H1 (cell line): ENCODE measurements at regions not wholly inside any gene's neighbourhood (a gene's known extent, or its start where the extent isn't known, plus 50 kb on each side); places are given as distances from the start of the nearest gene placed in this dataset.

Source experiments
- CTCF ChIA-PET: fragments of 300-600 bp; sonication (Branson Sonifier 250); formaldehyde crosslinking; loops from one replicate; lab custom pipeline; 2021; ENCODE audit not compliant: partially characterized antibody; lab: Charles Lee
- POLR2A ChIA-PET: fragments of 300-600 bp; sonication (Branson Sonifier 250); formaldehyde crosslinking; loops from one replicate; lab custom pipeline; 2021; ENCODE audit warnings: inconsistent platforms; ENCODE audit not compliant: partially characterized antibody; lab: Charles Lee
- DNase-seq, 2 experiments: peaks; one replicate each; pipeline versions ENCODE4 v3.0.0 to v3.0.0-alpha.2; 2010 to 2022; ENCODE audit warnings: low spot score in 2 of 2, low read depth in 1 of 2, mixed read lengths in 1 of 2
- FAIRE-seq: peaks from 2 replicates; lab custom pipeline; 2011; peaks lifted over from hg19 to GRCh38; lab: Jason Lieb, UNC
- H2AFZ ChIP-seq: 2 replicates; pipeline ENCODE4 v1.8.1; 2012; ENCODE audit warnings: low read length, inconsistent platforms
- H2AK5ac ChIP-seq: 2 replicates; pipeline ENCODE4 v1.6.1; 2013; ENCODE audit warnings: low read depth, low read length
- H2BK120ac ChIP-seq: replicated peaks from 2 replicates; pipeline ENCODE3; 2013; ENCODE audit warnings: low read depth, low read length, inconsistent platforms
- H2BK12ac ChIP-seq: 2 replicates; pipeline ENCODE4 v1.6.1; 2013; ENCODE audit warnings: low read depth, low read length
- H2BK15ac ChIP-seq: 2 replicates; pipeline ENCODE4 v1.6.1; 2013; ENCODE audit warnings: low read length
- H2BK20ac ChIP-seq: 2 replicates; pipeline ENCODE4 v1.6.1; 2013; ENCODE audit warnings: low read length
- H2BK5ac ChIP-seq: 2 replicates; pipeline ENCODE4 v1.6.1; 2013; ENCODE audit warnings: low read depth, low read length
- H3K14ac ChIP-seq: 2 replicates; pipeline ENCODE4 v1.6.1; 2013; ENCODE audit warnings: inconsistent platforms; ENCODE audit not compliant: insufficient read length
- H3K18ac ChIP-seq: 2 replicates; pipeline ENCODE4 v1.6.1; 2013; ENCODE audit warnings: low read length; ENCODE audit errors: extremely low read depth
- H3K23ac ChIP-seq: 2 replicates; pipeline ENCODE4 v1.6.1; 2013; ENCODE audit warnings: inconsistent platforms; ENCODE audit not compliant: insufficient read length
- H3K23me2 ChIP-seq: 2 replicates; pipeline ENCODE4 v1.6.1; 2013; ENCODE audit warnings: low read depth, low read length
- H3K27ac ChIP-seq: 2 replicates; pipeline ENCODE4 v1.6.1; 2011; ENCODE audit warnings: low read depth, low read length, inconsistent platforms
- H3K27me3 ChIP-seq, 4 experiments: replicated peaks in 1 of 4; 1 replicate in 1 of 4; 2 replicates in 3 of 4; pipeline versions ENCODE4 v1.6.1 to v1.8.1; 2011 to 2013; ENCODE audit warnings: low read length in 3 of 4, mild to moderate bottlenecking in 3 of 4, inconsistent platforms in 2 of 4, mixed read lengths in 2 of 4, moderate library complexity in 1 of 4; ENCODE audit not compliant: control insufficient read depth in 3 of 4, insufficient read depth in 3 of 4; ENCODE audit errors: extremely low read depth in 1 of 4
- H3K36me3 ChIP-seq, 4 experiments: 2 replicates each; pipeline versions ENCODE4 v1.6.1 to v1.8.1; 2011 to 2013; ENCODE audit warnings: mild to moderate bottlenecking in 4 of 4, low read length in 3 of 4, moderate library complexity in 2 of 4, control low read depth in 1 of 4, inconsistent platforms in 1 of 4; ENCODE audit not compliant: insufficient read depth in 4 of 4, control insufficient read depth in 2 of 4
- H3K4ac ChIP-seq: replicated peaks from 2 replicates; pipeline ENCODE3; 2013; ENCODE audit warnings: low read length, low read depth, mixed read lengths, inconsistent platforms; ENCODE audit not compliant: insufficient read length
- H3K4me1 ChIP-seq, 4 experiments: replicated peaks in 1 of 4; 1 replicate in 1 of 4; 2 replicates in 3 of 4; pipeline versions ENCODE4 v1.6.1 to v1.8.1; 2011 to 2013; ENCODE audit warnings: low read length in 3 of 4, inconsistent platforms in 2 of 4, mixed read lengths in 1 of 4; ENCODE audit not compliant: insufficient read depth in 4 of 4, control insufficient read depth in 3 of 4
- H3K4me2 ChIP-seq, 2 experiments: 2 replicates each; pipeline versions ENCODE4 v1.6.1 to v1.8.1; 2011 to 2013; ENCODE audit warnings: low read depth in 2 of 2, low read length in 2 of 2, control low read depth in 1 of 2, inconsistent platforms in 1 of 2, mild to moderate bottlenecking in 1 of 2; ENCODE audit not compliant: insufficient read depth in 1 of 2
- H3K4me3 ChIP-seq, 4 experiments: fragments of 200-600, 300-600 bp in 1 of 4; sonication (generic), shearing (Covaris generic), sonication (Bioruptor Twin) in 1 of 4; 2 replicates each; pipeline versions ENCODE4 v1.5.1 to v1.8.1; 2011 to 2016; ENCODE audit warnings: low read length in 4 of 4, low read depth in 3 of 4, control low read depth in 2 of 4, inconsistent platforms in 2 of 4, mild to moderate bottlenecking in 2 of 4, mixed read lengths in 1 of 4, moderate library complexity in 1 of 4; ENCODE audit not compliant: insufficient read depth in 2 of 4; ENCODE audit errors: extremely low read depth in 1 of 4
- H3K56ac ChIP-seq: replicated peaks from 2 replicates; pipeline ENCODE3; 2013; ENCODE audit warnings: low read depth, mild to moderate bottlenecking, mixed read lengths, low read length, inconsistent platforms; ENCODE audit not compliant: insufficient read length
- H3K79me1 ChIP-seq: 2 replicates; pipeline ENCODE4 v1.6.1; 2013; ENCODE audit warnings: low read depth, low read length, control low read depth
- H3K79me2 ChIP-seq, 2 experiments: 2 replicates each; pipeline versions ENCODE4 v1.6.1 to v1.8.1; 2012 to 2013; ENCODE audit warnings: low read length in 2 of 2, mild to moderate bottlenecking in 2 of 2, inconsistent platforms in 1 of 2; ENCODE audit not compliant: insufficient read depth in 2 of 2, control insufficient read depth in 1 of 2
- H3K9ac ChIP-seq, 4 experiments: replicated peaks in 1 of 4; 1 replicate in 1 of 4; 2 replicates in 3 of 4; pipeline versions ENCODE4 v1.6.1 to v1.8.1; 2011 to 2013; ENCODE audit warnings: low read depth in 3 of 4, low read length in 3 of 4, control low read depth in 2 of 4, mild to moderate bottlenecking in 2 of 4, moderate library complexity in 2 of 4, inconsistent platforms in 1 of 4; ENCODE audit errors: extremely low read depth in 1 of 4
- H3K9me3 ChIP-seq, 2 experiments: 2 replicates each; pipeline versions ENCODE4 v1.6.1 to v1.8.1; 2012 to 2013; ENCODE audit warnings: mild to moderate bottlenecking in 2 of 2, moderate library complexity in 2 of 2, control low read depth in 1 of 2, inconsistent platforms in 1 of 2, low read depth in 1 of 2, low read length in 1 of 2, mixed read lengths in 1 of 2; ENCODE audit not compliant: insufficient read depth in 2 of 2
- H4K20me1 ChIP-seq, 2 experiments: replicated peaks in 1 of 2; 2 replicates each; pipeline versions ENCODE3 to v1.8.1; 2011 to 2013; ENCODE audit warnings: inconsistent platforms in 2 of 2, low read length in 2 of 2, mild to moderate bottlenecking in 1 of 2; ENCODE audit not compliant: insufficient read depth in 2 of 2, control insufficient read depth in 1 of 2
- H4K5ac ChIP-seq: 2 replicates; pipeline ENCODE4 v1.6.1; 2013; ENCODE audit warnings: low read length, low read depth, mixed read lengths, inconsistent platforms; ENCODE audit not compliant: insufficient read length
- H4K8ac ChIP-seq: 2 replicates; pipeline ENCODE4 v1.8.0; 2013; ENCODE audit warnings: mild to moderate bottlenecking, moderate library complexity, low read length, inconsistent platforms; ENCODE audit not compliant: insufficient read depth; ENCODE audit errors: extremely low read depth
- H4K91ac ChIP-seq: replicated peaks from 2 replicates; pipeline ENCODE3; 2013; ENCODE audit warnings: low read length, mixed read lengths, inconsistent platforms; ENCODE audit not compliant: insufficient read length
- BACH1 ChIP-seq: IDR thresholded peaks from 2 replicates; pipeline ENCODE4 v1.6.1; 2012; ENCODE audit warnings: low read length, improper control_type of control experiment
- CEBPB ChIP-seq: IDR thresholded peaks from 2 replicates; pipeline ENCODE4 v1.6.1; 2012; ENCODE audit warnings: low read depth, low read length
- CHD2 ChIP-seq: IDR thresholded peaks from 2 replicates; pipeline ENCODE4 v1.6.1; 2012; ENCODE audit warnings: low read length, improper control_type of control experiment
- EZH2 ChIP-seq: fragments of 200-600 bp; sonication (generic); IDR thresholded peaks from 2 replicates; pipeline ENCODE4 v1.7.1; 2012; ENCODE audit warnings: low read depth, mild to moderate bottlenecking, moderate library complexity, low read length, inconsistent platforms; ENCODE audit not compliant: severe bottlenecking
- FOSL1 ChIP-seq: IDR thresholded peaks from 2 replicates; pipeline ENCODE4 v1.6.1; 2011; ENCODE audit warnings: mild to moderate bottlenecking, low read depth, low read length, moderate library complexity; ENCODE audit not compliant: insufficient read depth
- HDAC6 ChIP-seq: IDR thresholded peaks from one replicate; pipeline ENCODE4 v1.7.1; 2012; ENCODE audit warnings: low read depth, mild to moderate bottlenecking, inconsistent platforms, low read length, moderate library complexity
- KDM1A ChIP-seq: fragments of 200-600, 300-600 bp; sonication (generic); IDR thresholded peaks from 2 replicates; pipeline ENCODE4 v1.7.1; 2016; ENCODE audit warnings: mild to moderate bottlenecking, low read length, borderline replicate concordance
- KDM4A ChIP-seq: IDR thresholded peaks from one replicate; pipeline ENCODE4 v1.7.1; 2012; ENCODE audit warnings: low read depth, mild to moderate bottlenecking, moderate library complexity, low read length, inconsistent platforms; ENCODE audit not compliant: severe bottlenecking
- POLR2AphosphoS5 ChIP-seq: IDR thresholded peaks from 2 replicates; pipeline ENCODE4 v1.6.1; 2011; ENCODE audit warnings: low read depth, low read length
- RFX5 ChIP-seq: IDR thresholded peaks from 2 replicates; pipeline ENCODE4 v1.6.1; 2011; ENCODE audit warnings: low read depth, low read length, improper control_type of control experiment, borderline replicate concordance
- RNF2 ChIP-seq: fragments of 200-900, 300-1000 bp; sonication (generic); IDR thresholded peaks from 2 replicates; pipeline ENCODE4 v1.7.1; 2016; ENCODE audit warnings: borderline replicate concordance, low read depth, mild to moderate bottlenecking, antibody characterized with exemption, low read length; ENCODE audit not compliant: poor library complexity, severe bottlenecking; ENCODE audit errors: missing control alignments
- SIRT6 ChIP-seq: IDR thresholded peaks from one replicate; pipeline ENCODE4 v1.7.1; 2012; ENCODE audit warnings: low read length, inconsistent platforms
- SIX5 ChIP-seq: IDR thresholded peaks from 2 replicates; pipeline ENCODE4 v1.6.1; 2011; ENCODE audit warnings: mild to moderate bottlenecking, low read depth, low read length
- SP4 ChIP-seq: IDR thresholded peaks from 2 replicates; pipeline ENCODE4 v1.6.1; 2012; ENCODE audit warnings: low read length, inconsistent platforms
- TCF12 ChIP-seq: IDR thresholded peaks from 2 replicates; pipeline ENCODE4 v1.6.1; 2011; ENCODE audit warnings: low read depth, mild to moderate bottlenecking, low read length
- WGBS, 2 experiments: shearing (Covaris generic) in 1 of 2; methylation state at CpG; one replicate each; pipeline versions ENCODE4 v1.1.6 to v1.1.7; 2013 to 2015; ENCODE audit warnings: low lambda C conversion rate in 2 of 2, mixed read lengths in 2 of 2, inconsistent platforms in 1 of 2, low coverage in 1 of 2, missing lambda C conversion rate in 1 of 2; ENCODE audit not compliant: insufficient replicate concordance in 2 of 2, insufficient coverage in 1 of 2, insufficient read length in 1 of 2; ENCODE audit errors: extremely low coverage in 1 of 2, missing lambda C conversion rate in 1 of 2; 5-methylcytosine and 5-hydroxymethylcytosine counted together

- Histone ChIP-seq H4K5ac (no peak overlapping the region), H3K18ac (no peak overlapping the region), H2BK120ac (no peak overlapping the region), H2BK5ac (no peak overlapping the region), H3K27ac (no peak overlapping the region), H3K56ac (no peak overlapping the region), H2AK5ac (no peak overlapping the region), H3K14ac (no peak overlapping the region), H2AFZ (no peak overlapping the region), H3K4me1 (no peaks in the 10 kb centered on the region), H3K9me3 (no peaks in the 10 kb centered on the region), H4K91ac (no peak overlapping the region), H3K79me2 (no peaks in the 10 kb centered on the region), H3K23me2 (no peaks in the 10 kb centered on the region), H4K20me1 (no peaks in the 10 kb centered on the region), H2BK20ac (no peak overlapping the region), H3K79me1 (no peaks in the 10 kb centered on the region), H3K9ac (no peak overlapping the region), H3K4me2 (no peak overlapping the region), H3K4me3 (no peak overlapping the region), H3K27me3 (no peaks in the 10 kb centered on the region), H2BK15ac (no peak overlapping the region), H2BK12ac (no peak overlapping the region), H4K8ac (no peak overlapping the region), H3K23ac (no peak overlapping the region), H3K36me3 (no peaks in the 10 kb centered on the region), H3K4ac (no peak overlapping the region)
- 89% methylated on average over 5 of the region's 5 CpGs; no CpG with 5 or more reads in 1 of the 2 experiments for WGBS, 2 experiments
- no peak for FAIRE-seq
- POLR2A ChIA-PET: no interaction called here
- CTCF ChIA-PET: interaction anchor here (1.1 kb wide), 1 partner anchor 101 kb away, joined by 3 read pairs; no protein-coding TSS in a partner anchor
- no peak for DNase-seq
- no peak for TF ChIP-seq EZH2
- TF ChIP-seq RNF2: no peak
- TF ChIP-seq FOSL1: no peak
- TF ChIP-seq HDAC6: no peak
- no peak for TF ChIP-seq CHD2
- no peak for TF ChIP-seq RFX5
- TF ChIP-seq CEBPB: no peak
- no peak for TF ChIP-seq BACH1
- no peak for TF ChIP-seq SP4
- no peak for TF ChIP-seq SIX5
- no peak for TF ChIP-seq POLR2AphosphoS5
- no peak for TF ChIP-seq SIRT6
- TF ChIP-seq KDM4A: no peak
- no peak for TF ChIP-seq TCF12
- TF ChIP-seq KDM1A: no peak
Observed at GRCh38 chr2:222802514-222803196, 58.2 kb upstream of the ACSL3 start.
